ENCODE measurements at regions not wholly inside any gene's neighbourhood (a gene's known extent, or its start where the extent isn't known, plus 50 kb on each side); places are given as distances from the start of the nearest gene placed in this dataset.
"Not testable (repeated sequence)": the region's sequence is repeated elsewhere in the genome, so short reads cannot be mapped to it uniquely, and the experiment has no call there.

GRCh38 chr16:52309446-52310416 lies 237.2 kb downstream of the TOX3 start:
- no peak for DNase-seq (ENCODE audit: low spot score)

GRCh38 chr16:52308051-52308450 lies 238.9 kb downstream of the TOX3 start:
- DNase-seq (ENCODE audit: low spot score), result no peak

GRCh38 chr16:52301026-52301425 lies 245.9 kb downstream of the TOX3 start:
- DNase-seq (ENCODE audit: low spot score), result no peak

GRCh38 chr16:52298769-52299168 lies 248.2 kb downstream of the TOX3 start:
- no peak for DNase-seq (ENCODE audit: low spot score)

GRCh38 chr16:52296706-52297315 lies 250.1 kb downstream of the TOX3 start:
- DNase-seq (ENCODE audit: low spot score), result not testable (repeated sequence)

- no peak for DNase-seq (ENCODE audit: low spot score)
Measured at GRCh38 chr16:52296076-52296475, 250.9 kb downstream of the TOX3 start.

- DNase-seq (ENCODE audit: low spot score), result no peak
Measured at GRCh38 chr16:52294660-52295059, 252.3 kb downstream of the TOX3 start.

GRCh38 chr16:52293204-52293603 lies 253.7 kb downstream of the TOX3 start:
- DNase-seq (ENCODE audit: low spot score), result no peak

- DNase-seq (ENCODE audit: low spot score), result no peak
Measured at GRCh38 chr16:52283584-52284375, 263.2 kb downstream of the TOX3 start.

- no peak for DNase-seq (ENCODE audit: low spot score)
Measured at GRCh38 chr16:52283018-52283417, 263.9 kb downstream of the TOX3 start.

GRCh38 chr16:52280086-52280485 lies 266.9 kb downstream of the TOX3 start:
- DNase-seq (ENCODE audit: low spot score), result no peak

GRCh38 chr16:52271088-52271750 lies 275.7 kb downstream of the TOX3 start:
- DNase-seq (ENCODE audit: low spot score), result no peak

GRCh38 chr16:52265446-52265861 lies 281.5 kb downstream of the TOX3 start:
- DNase-seq (ENCODE audit: low spot score), result no peak

GRCh38 chr16:52257534-52257933 lies 289.4 kb downstream of the TOX3 start:
- DNase-seq (ENCODE audit: low spot score), result no peak

GRCh38 chr16:52256310-52257078 lies 290.4 kb downstream of the TOX3 start:
- no peak for DNase-seq (ENCODE audit: low spot score)

- DNase-seq (ENCODE audit: low spot score), result no peak
Measured at GRCh38 chr16:52254746-52255145, 292.2 kb downstream of the TOX3 start.

GRCh38 chr16:52252680-52253079 lies 294.3 kb downstream of the TOX3 start:
- no peak for DNase-seq (ENCODE audit: low spot score)

GRCh38 chr16:52251495-52251894 lies 295.4 kb downstream of the TOX3 start:
- no peak for DNase-seq (ENCODE audit: low spot score)

GRCh38 chr16:52247737-52248136 lies 299.2 kb downstream of the TOX3 start:
- no peak for DNase-seq (ENCODE audit: low spot score)

- DNase-seq (ENCODE audit: low spot score), result no peak
Measured at GRCh38 chr16:52238710-52239109, 308.2 kb downstream of the TOX3 start.

Data from mesenteric fat pad (tissue), 1 donor.